DND-41 (cell line): ENCODE measurements at regions not wholly inside any gene's neighbourhood (a gene's known extent, or its start where the extent isn't known, plus 50 kb on each side); places are given as distances from the start of the nearest gene placed in this dataset.

Source experiments
- ATAC-seq: fragments of 200-7000 bp; cut with Tn5 transposase; 3 replicates; pipeline ENCODE4 v1.9.1; 2021; ENCODE audit warnings: low read depth; ENCODE audit not compliant: insufficient read depth
- DNase-seq: peaks from one replicate; pipeline ENCODE4 v3.0.0-alpha.2; 2020
- H2AFZ ChIP-seq: 2 replicates; pipeline ENCODE4 v1.6.0; 2012; ENCODE audit warnings: low read depth, low read length
- H3K27ac ChIP-seq: 2 replicates; pipeline ENCODE4 v1.5.1; 2012; ENCODE audit warnings: low read length, inconsistent platforms
- H3K27me3 ChIP-seq: fragments of 200-600 bp; sonication (generic); 2 replicates; pipeline ENCODE4 v1.6.0; 2012; ENCODE audit warnings: low read length, mild to moderate bottlenecking, inconsistent platforms; ENCODE audit not compliant: insufficient read depth, poor library complexity
- H3K36me3 ChIP-seq: 2 replicates; pipeline ENCODE4 v1.5.1; 2012; ENCODE audit warnings: low read length, inconsistent platforms; ENCODE audit not compliant: insufficient read depth
- H3K4me1 ChIP-seq: 2 replicates; pipeline ENCODE4 v1.5.1; 2012; ENCODE audit warnings: mild to moderate bottlenecking, low read length; ENCODE audit not compliant: insufficient read depth
- H3K4me2 ChIP-seq: 2 replicates; pipeline ENCODE4 v1.6.0; 2012; ENCODE audit warnings: mild to moderate bottlenecking, moderate library complexity, low read length, inconsistent platforms; ENCODE audit not compliant: insufficient read depth
- H3K4me3 ChIP-seq, 2 experiments: fragments of 200-600 bp in 1 of 2; shearing (Covaris generic) in 1 of 2; 2 replicates each; pipeline ENCODE4 v1.5.1; 2012 to 2016; ENCODE audit warnings: inconsistent platforms in 2 of 2, low read length in 2 of 2, mild to moderate bottlenecking in 2 of 2, low read depth in 1 of 2, moderate library complexity in 1 of 2
- H3K79me2 ChIP-seq: 2 replicates; pipeline ENCODE4 v1.6.0; 2012; ENCODE audit warnings: low read length, inconsistent platforms; ENCODE audit not compliant: insufficient read depth
- H3K9ac ChIP-seq: 2 replicates; pipeline ENCODE4 v1.6.0; 2012; ENCODE audit warnings: low read depth, mild to moderate bottlenecking, inconsistent platforms, low read length, moderate library complexity
- H3K9me3 ChIP-seq: 2 replicates; pipeline ENCODE4 v1.5.1; 2012; ENCODE audit warnings: low read length, moderate library complexity, mild to moderate bottlenecking, inconsistent platforms; ENCODE audit not compliant: insufficient read depth, severe bottlenecking
- H4K20me1 ChIP-seq: 2 replicates; pipeline ENCODE4 v1.6.0; 2012; ENCODE audit warnings: low read length; ENCODE audit not compliant: insufficient read depth
- CTCF ChIP-seq: IDR thresholded peaks from 2 replicates; pipeline ENCODE4 v1.5.1; 2012; ENCODE audit warnings: borderline replicate concordance, low read length, moderate library complexity, mild to moderate bottlenecking; ENCODE audit not compliant: poor library complexity, severe bottlenecking; ENCODE audit errors: extremely low read depth
- EZH2 ChIP-seq: IDR thresholded peaks from 3 replicates; pipeline ENCODE4 v1.6.1; 2012; ENCODE audit warnings: borderline replicate concordance, low read depth, mild to moderate bottlenecking, moderate library complexity, low read length, inconsistent platforms; ENCODE audit not compliant: severe bottlenecking

GRCh38 chr4:124065936-124066335 lies 646.6 kb downstream of the ANKRD50 start:
- Histone ChIP-seq H4K20me1 (no peaks in the 10 kb centered on the region), H3K4me3 (no peak overlapping the region), H3K4me2 (no peak overlapping the region), H3K4me1 (no peaks in the 10 kb centered on the region), H3K79me2 (no peaks in the 10 kb centered on the region), H3K27me3 (no peaks in the 10 kb centered on the region), H3K9me3 (peaks cover 6% of the 10 kb centered on the region), H3K36me3 (no peaks in the 10 kb centered on the region), H3K27ac (no peak overlapping the region), H3K9ac (no peak overlapping the region), H2AFZ (no peak overlapping the region)
- TF ChIP-seq EZH2, result no peak
- TF ChIP-seq CTCF, result no peak
- DNase-seq (no peak), ATAC-seq (no peak)

DNA sequence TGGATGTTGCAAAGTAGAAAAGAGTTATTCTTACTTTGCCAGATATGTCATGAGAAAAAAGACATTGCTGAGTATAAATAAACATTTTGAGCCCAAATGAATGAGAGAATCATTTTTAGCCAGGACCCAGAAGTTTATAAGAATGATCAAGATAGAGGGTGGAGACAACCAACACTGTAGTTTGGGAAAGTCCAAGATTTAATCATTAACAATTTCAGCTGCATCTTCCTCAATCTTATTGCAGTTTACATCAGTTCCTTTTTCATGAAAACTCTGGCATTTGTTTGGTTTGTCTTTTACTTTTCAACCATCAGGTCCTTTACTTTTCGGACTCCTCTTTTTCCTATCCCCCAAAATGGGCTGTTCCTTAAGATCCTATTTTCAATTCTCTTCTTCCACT lies 645.9 kb downstream of the ANKRD50 start:
- Histone ChIP-seq H3K27ac (no peak overlapping the region), H3K4me1 (no peaks in the 10 kb centered on the region), H2AFZ (no peak overlapping the region), H3K79me2 (no peaks in the 10 kb centered on the region), H3K4me2 (no peak overlapping the region), H3K36me3 (no peaks in the 10 kb centered on the region), H3K9me3 (peaks cover 10% of the 10 kb centered on the region), H3K4me3 (no peak overlapping the region), H4K20me1 (no peaks in the 10 kb centered on the region), H3K27me3 (no peaks in the 10 kb centered on the region), H3K9ac (no peak overlapping the region)
- ATAC-seq (no peak), DNase-seq (no peak)
- no peak for TF ChIP-seq EZH2
- TF ChIP-seq CTCF, result no peak

DNA sequence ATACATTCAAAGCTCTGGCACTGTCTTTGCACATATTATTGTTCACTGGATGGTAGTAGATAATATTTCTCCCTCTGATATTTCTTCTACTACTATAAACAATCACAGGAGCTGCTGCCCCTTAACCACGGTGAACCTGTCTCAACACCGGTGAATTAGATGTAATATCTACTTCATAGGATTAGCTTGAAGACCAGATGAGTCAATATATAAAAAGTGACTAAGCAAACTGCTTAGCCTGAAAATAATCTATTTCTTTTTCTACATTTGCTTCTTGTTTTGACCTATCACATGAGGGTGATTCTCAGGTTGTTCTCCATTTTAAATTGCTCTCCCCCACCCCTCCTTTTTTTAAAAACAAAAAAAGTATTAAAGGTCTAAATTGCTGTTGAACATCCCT lies 645.5 kb downstream of the ANKRD50 start:
- Histone ChIP-seq H3K4me2 (no peak overlapping the region), H2AFZ (no peak overlapping the region), H3K27ac (no peak overlapping the region), H3K4me1 (no peaks in the 10 kb centered on the region), H3K9ac (no peak overlapping the region), H3K4me3 (no peak overlapping the region), H3K27me3 (no peaks in the 10 kb centered on the region), H4K20me1 (no peaks in the 10 kb centered on the region), H3K9me3 (peaks cover 10% of the 10 kb centered on the region), H3K79me2 (no peaks in the 10 kb centered on the region), H3K36me3 (no peaks in the 10 kb centered on the region)
- TF ChIP-seq CTCF (no peak), EZH2 (no peak)
- ATAC-seq (no peak), DNase-seq (no peak)
